ENCODE measurements at regions not wholly inside any gene's neighbourhood (a gene's known extent, or its start where the extent isn't known, plus 50 kb on each side); places are given as distances from the start of the nearest gene placed in this dataset.

DNA sequence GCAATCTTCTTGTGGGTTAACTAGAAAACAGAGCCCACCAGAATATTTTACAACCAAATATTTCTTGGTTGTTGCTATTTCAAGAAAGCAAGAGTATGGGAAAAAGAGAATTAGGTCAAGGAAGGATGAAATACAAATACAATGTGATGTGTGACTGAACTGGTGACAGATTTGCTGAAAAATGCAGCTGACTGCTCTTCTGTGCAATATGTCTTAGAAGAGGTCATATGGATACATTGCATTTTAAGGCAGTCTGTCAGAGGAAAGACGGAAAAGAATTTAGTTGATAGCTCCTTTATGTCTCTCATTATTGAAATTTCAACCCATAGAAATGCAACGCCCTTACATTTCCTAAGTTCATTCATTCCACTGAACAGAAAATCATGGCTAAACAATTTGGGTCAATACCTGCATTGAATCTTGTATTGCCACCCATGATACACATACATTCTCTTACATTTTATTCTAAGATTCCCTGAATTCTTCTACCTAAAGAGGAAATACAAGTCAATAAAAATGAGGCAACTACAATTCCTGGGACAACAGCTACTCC is 423.1 kb downstream of the ADAM29 start:
- DNase-seq (ENCODE audit: low read depth) = no peak
- TF ChIP-seq, protein P1, sequence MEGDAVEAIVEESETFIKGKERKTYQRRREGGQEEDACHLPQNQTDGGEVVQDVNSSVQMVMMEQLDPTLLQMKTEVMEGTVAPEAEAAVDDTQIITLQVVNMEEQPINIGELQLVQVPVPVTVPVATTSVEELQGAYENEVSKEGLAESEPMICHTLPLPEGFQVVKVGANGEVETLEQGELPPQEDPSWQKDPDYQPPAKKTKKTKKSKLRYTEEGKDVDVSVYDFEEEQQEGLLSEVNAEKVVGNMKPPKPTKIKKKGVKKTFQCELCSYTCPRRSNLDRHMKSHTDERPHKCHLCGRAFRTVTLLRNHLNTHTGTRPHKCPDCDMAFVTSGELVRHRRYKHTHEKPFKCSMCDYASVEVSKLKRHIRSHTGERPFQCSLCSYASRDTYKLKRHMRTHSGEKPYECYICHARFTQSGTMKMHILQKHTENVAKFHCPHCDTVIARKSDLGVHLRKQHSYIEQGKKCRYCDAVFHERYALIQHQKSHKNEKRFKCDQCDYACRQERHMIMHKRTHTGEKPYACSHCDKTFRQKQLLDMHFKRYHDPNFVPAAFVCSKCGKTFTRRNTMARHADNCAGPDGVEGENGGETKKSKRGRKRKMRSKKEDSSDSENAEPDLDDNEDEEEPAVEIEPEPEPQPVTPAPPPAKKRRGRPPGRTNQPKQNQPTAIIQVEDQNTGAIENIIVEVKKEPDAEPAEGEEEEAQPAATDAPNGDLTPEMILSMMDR (IDR thresholded peaks at IDR 0.05; ENCODE audit: insufficient read depth, low read depth, low read length, missing control alignments) = no peak
- H3K4me3 ChIP-seq (ENCODE audit: low read length) = no peak overlapping the region

DNA sequence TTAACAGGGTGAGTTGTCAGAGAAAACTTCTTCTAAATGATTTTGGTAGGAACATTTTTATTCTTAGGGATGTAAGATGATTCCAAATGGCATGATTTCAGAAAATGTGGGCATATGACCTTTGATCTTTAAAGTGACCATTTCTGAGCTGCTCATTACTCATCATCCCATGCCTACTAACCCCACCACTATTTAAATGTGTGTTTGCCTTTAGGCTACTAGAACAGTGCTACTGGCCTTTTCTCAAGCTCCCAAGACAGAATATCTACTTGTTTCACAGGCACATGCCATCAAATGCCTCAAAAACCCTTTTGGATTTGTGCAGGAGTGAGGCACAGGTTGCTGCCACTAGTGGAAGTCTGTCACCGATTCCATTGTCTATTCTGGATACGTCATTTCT is 428.2 kb downstream of the ADAM29 start:
- DNase-seq (ENCODE audit: low read depth) = no peak
- TF ChIP-seq, protein P1 (IDR thresholded peaks at IDR 0.05; ENCODE audit: insufficient read depth, low read depth, low read length, missing control alignments) = no peak
- no peak overlapping the region for H3K4me3 ChIP-seq (ENCODE audit: low read length)

DNA sequence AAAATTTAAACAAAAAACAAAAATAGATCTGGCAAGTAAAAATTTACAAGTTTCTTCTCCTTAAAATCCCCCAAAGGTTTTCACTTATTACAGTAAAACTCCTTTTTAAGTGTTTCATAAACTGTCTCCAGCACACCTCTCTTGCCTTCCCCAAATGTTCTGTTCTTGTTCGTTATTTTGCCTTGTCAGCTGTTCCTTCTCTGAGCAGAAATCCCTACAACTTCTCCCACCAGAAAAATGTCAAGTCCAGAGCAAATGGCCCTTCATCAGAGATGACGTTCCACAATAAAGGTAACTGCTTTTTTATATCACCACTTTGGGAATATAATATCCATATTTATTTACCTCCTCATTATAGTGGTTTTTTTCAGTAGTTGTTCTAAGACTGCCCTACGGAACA is 432.1 kb downstream of the ADAM29 start:
- TF ChIP-seq, protein P1 (IDR thresholded peaks at IDR 0.05; ENCODE audit: insufficient read depth, low read depth, low read length, missing control alignments) = no peak
- no peak overlapping the region for H3K4me3 ChIP-seq (ENCODE audit: low read length)
- DNase-seq (ENCODE audit: low read depth) = no peak

GRCh38 chr4:175351473-175351872 is 433.3 kb downstream of the ADAM29 start:
- no peak for DNase-seq (ENCODE audit: low read depth)
- TF ChIP-seq, protein P1 (IDR thresholded peaks at IDR 0.05; ENCODE audit: insufficient read depth, low read depth, low read length, missing control alignments) = no peak

GRCh38 chr4:175369087-175369486 is 443.0 kb downstream of the GPM6A start:
- H3K4me3 ChIP-seq (ENCODE audit: low read length) = no peak overlapping the region
- peak; percentile 5 for DNase-seq (ENCODE audit: low read depth)
- TF ChIP-seq, protein P1 (IDR thresholded peaks at IDR 0.05; ENCODE audit: insufficient read depth, low read depth, low read length, missing control alignments) = no peak

More at GRCh38 chr4:175351473-175351872, 433.3 kb downstream of the ADAM29 start:
- H3K4me3 ChIP-seq (ENCODE audit: low read length) = no peak overlapping the region

GRCh38 chr4:175371091-175371490 is 441.0 kb downstream of the GPM6A start:
- H3K4me3 ChIP-seq (ENCODE audit: low read length) = no peak overlapping the region
- DNase-seq (ENCODE audit: low read depth) = peak; percentile 46
- TF ChIP-seq, protein P1 (IDR thresholded peaks at IDR 0.05; ENCODE audit: insufficient read depth, low read depth, low read length, missing control alignments) = no peak

DNA sequence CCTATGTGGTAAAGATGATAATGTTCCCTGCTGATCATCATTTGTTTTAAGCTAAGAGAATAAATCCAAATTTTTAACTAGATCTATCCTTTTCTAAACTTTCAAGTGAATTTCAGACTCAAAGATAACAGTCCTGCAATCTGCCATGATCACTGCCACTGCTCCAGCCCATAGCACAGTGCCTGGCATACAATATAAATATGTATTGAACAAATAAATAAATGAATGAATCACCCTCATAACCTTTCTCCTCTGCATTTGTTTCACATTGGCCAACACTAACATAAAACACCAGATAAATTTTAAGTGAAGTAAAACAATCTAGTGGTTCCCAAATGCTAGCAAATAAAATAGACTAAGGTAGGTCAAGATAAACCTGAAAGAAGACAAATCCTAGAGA is 439.0 kb downstream of the GPM6A start:
- no peak for DNase-seq (ENCODE audit: low read depth)

More for the DNA sequence above, 439.0 kb downstream of the GPM6A start:
- TF ChIP-seq, protein P1 (IDR thresholded peaks at IDR 0.05; ENCODE audit: insufficient read depth, low read depth, low read length, missing control alignments) = no peak
- H3K4me3 ChIP-seq (ENCODE audit: low read length) = no peak overlapping the region

Measured in epithelial cell of esophagus (primary cell).